HEK293T (cell line): ENCODE measurements at regions not wholly inside any gene's neighbourhood (a gene's known extent, or its start where the extent isn't known, plus 50 kb on each side); places are given as distances from the start of the nearest gene placed in this dataset.

ENCODE experiments used
- CTCF ChIA-PET: fragments of 350-600 bp; formaldehyde crosslinking; extraction: SDS; loops from one replicate; lab custom pipeline; 2021; ENCODE audit warnings: antibody characterized with exemption, inconsistent platforms; lab: Yijun Ruan, JAX
- POLR2A ChIA-PET: fragments of 350-600 bp; formaldehyde crosslinking; extraction: SDS; loops from one replicate; lab custom pipeline; 2020; ENCODE audit warnings: antibody characterized with exemption, inconsistent platforms; lab: Yijun Ruan, JAX
- DNase-seq: peaks from one replicate; pipeline ENCODE4 v3.0.0; 2012; ENCODE audit warnings: mixed read lengths; ENCODE audit errors: extremely low spot score
- ARNT ChIP-seq: fragments of 450-650 bp; IDR thresholded peaks from 2 replicates; pipeline ENCODE4 v1.6.1; 2017; ENCODE audit warnings: mild to moderate bottlenecking
- BHLHE40 ChIP-seq: fragments of 450-650 bp; IDR thresholded peaks from 2 replicates; pipeline ENCODE4 v1.6.1; 2016; ENCODE audit warnings: mild to moderate bottlenecking, moderate library complexity, borderline replicate concordance
- CTBP1 ChIP-seq: fragments of 450-650 bp; IDR thresholded peaks from 2 replicates; pipeline ENCODE4 v1.6.1; 2016; ENCODE audit warnings: borderline replicate concordance
- ELF4 ChIP-seq: fragments of 450-650 bp; IDR thresholded peaks from 2 replicates; pipeline ENCODE4 v1.6.1; 2017; ENCODE audit warnings: antibody characterized with exemption
- FOXA1 ChIP-seq: fragments of 450-650 bp; IDR thresholded peaks from 2 replicates; pipeline ENCODE4 v1.6.1; 2016; ENCODE audit warnings: mild to moderate bottlenecking
- FOXK2 ChIP-seq: fragments of 450-650 bp; IDR thresholded peaks from 2 replicates; pipeline ENCODE4 v1.6.1; 2016; ENCODE audit warnings: mild to moderate bottlenecking
- FOXM1 ChIP-seq: fragments of 450-650 bp; IDR thresholded peaks from 2 replicates; pipeline ENCODE4 v1.6.1; 2017; ENCODE audit warnings: mild to moderate bottlenecking, borderline replicate concordance
- HDGF ChIP-seq: fragments of 450-650 bp; IDR thresholded peaks from 2 replicates; pipeline ENCODE4 v1.6.1; 2017; ENCODE audit warnings: antibody characterized with exemption, borderline replicate concordance
- L3MBTL2 ChIP-seq: fragments of 450-650 bp; conservative IDR thresholded peaks from 2 replicates; pipeline ENCODE4 v1.6.1; 2016; ENCODE audit warnings: mild to moderate bottlenecking
- LEF1 ChIP-seq: fragments of 450-650 bp; IDR thresholded peaks from 2 replicates; pipeline ENCODE4 v1.6.1; 2017; ENCODE audit warnings: mild to moderate bottlenecking, borderline replicate concordance
- NFRKB ChIP-seq: fragments of 450-650 bp; IDR thresholded peaks from 2 replicates; pipeline ENCODE4 v1.6.1; 2016; ENCODE audit warnings: mild to moderate bottlenecking, moderate library complexity
- PKNOX1 ChIP-seq: fragments of 450-650 bp; IDR thresholded peaks from 2 replicates; pipeline ENCODE4 v1.6.1; 2016
- SP1 ChIP-seq: fragments of 450-650 bp; IDR thresholded peaks from 2 replicates; pipeline ENCODE4 v1.6.1; 2017
- SUZ12 ChIP-seq: fragments of 450-650 bp; IDR thresholded peaks from 2 replicates; pipeline ENCODE4 v1.6.1; 2016; ENCODE audit warnings: mild to moderate bottlenecking
- TARDBP ChIP-seq: fragments of 450-650 bp; IDR thresholded peaks from 2 replicates; pipeline ENCODE4 v1.6.1; 2016
- ZNF384 ChIP-seq: fragments of 450-650 bp; IDR thresholded peaks from 2 replicates; pipeline ENCODE4 v1.6.1; 2016

DNA sequence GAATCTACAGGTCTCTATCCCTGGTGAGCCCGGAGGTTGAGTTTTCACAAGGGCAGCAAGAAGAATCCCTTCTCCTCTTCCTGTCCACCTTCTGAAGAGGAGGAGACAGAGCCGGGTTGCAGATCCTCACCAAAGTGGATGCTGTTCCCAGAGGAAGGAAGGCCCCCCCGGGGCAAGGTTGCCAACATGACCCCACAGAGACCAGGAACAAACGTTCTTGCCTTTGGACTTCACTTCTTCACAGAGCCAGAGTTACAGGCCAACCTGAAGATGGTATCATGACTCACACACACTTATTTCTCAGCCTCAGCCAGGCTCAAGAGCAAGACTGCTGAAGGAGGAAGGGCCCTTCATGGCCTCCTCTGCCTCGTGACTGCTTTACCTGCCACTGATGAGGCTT lies 384.3 kb downstream of the CD83 start:
- no peak for TF ChIP-seq ELF4
- no peak for TF ChIP-seq SUZ12
- no peak for TF ChIP-seq FOXA1
- no peak for TF ChIP-seq PKNOX1
- CTCF ChIA-PET: no interaction called here
- DNase-seq: no peak
- POLR2A ChIA-PET: no interaction called here

DNA sequence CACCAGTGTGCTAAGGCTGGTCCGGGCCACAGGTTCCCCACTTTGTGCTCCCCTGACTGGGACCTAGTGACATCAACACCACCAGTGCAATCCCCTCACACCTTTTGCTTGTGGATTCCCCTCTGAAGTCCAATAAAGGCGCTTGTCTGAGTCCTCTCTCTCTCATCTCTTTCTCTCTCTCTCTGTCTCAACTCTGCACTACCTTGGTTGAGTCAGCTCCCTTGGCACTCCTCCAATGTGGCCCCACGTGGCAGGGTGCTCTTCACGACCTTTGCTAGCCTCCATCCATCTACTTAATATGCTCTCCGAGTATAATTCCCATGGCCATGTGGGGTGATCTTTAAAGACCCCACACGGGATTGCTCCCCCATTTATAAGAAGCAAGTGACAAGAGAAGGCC lies 385.0 kb downstream of the CD83 start:
- CTCF ChIA-PET: no interaction called here

GRCh38 chr6:14505401-14505800 lies 387.8 kb downstream of the CD83 start:
- POLR2A ChIA-PET: no interaction called here
- CTCF ChIA-PET: interaction anchor here (0.6 to 0.7 kb wide), 2 partner anchors 260 to 1573 kb away, joined by 3 read pairs; no protein-coding TSS in a partner anchor
- no peak for DNase-seq
- no peak for TF ChIP-seq LEF1
- TF ChIP-seq L3MBTL2: no peak
- TF ChIP-seq ELF4: no peak
- TF ChIP-seq FOXK2: no peak
- no peak for TF ChIP-seq FOXA1
- no peak for TF ChIP-seq SP1
- no peak for TF ChIP-seq TARDBP
- TF ChIP-seq ARNT: no peak
- TF ChIP-seq CTBP1: no peak
- no peak for TF ChIP-seq BHLHE40
- no peak for TF ChIP-seq PKNOX1
- no peak for TF ChIP-seq FOXM1
- no peak for TF ChIP-seq HDGF
- no peak for TF ChIP-seq NFRKB
- no peak for TF ChIP-seq ZNF384
- TF ChIP-seq SUZ12: no peak

More for the DNA sequence above, 385.0 kb downstream of the CD83 start:
- POLR2A ChIA-PET: no interaction called here
- TF ChIP-seq PKNOX1 (no peak), FOXK2 (no peak), L3MBTL2 (no peak), FOXA1 (no peak), SUZ12 (no peak), ZNF384 (no peak), ARNT (no peak), LEF1 (no peak), NFRKB (no peak), TARDBP (no peak), SP1 (no peak)
- no peak for DNase-seq

GRCh38 chr6:14506656-14507246 lies 389.2 kb downstream of the CD83 start:
- CTCF ChIA-PET: no interaction called here
- POLR2A ChIA-PET: no interaction called here
- TF ChIP-seq FOXA1 (no peak), SUZ12 (no peak), ARNT (no peak), TARDBP (no peak), CTBP1 (no peak), FOXM1 (no peak), LEF1 (no peak), FOXK2 (no peak), SP1 (no peak), PKNOX1 (no peak)
- DNase-seq: no peak

GRCh38 chr6:14509120-14509519 lies 391.5 kb downstream of the CD83 start:
- TF ChIP-seq BHLHE40 (no peak), ELF4 (no peak), LEF1 (no peak), FOXK2 (no peak), HDGF (no peak), TARDBP (no peak), FOXA1 (no peak), PKNOX1 (no peak), SUZ12 (no peak), CTBP1 (no peak), L3MBTL2 (no peak), NFRKB (no peak), FOXM1 (no peak), ZNF384 (no peak), ARNT (no peak), SP1 (no peak)
- no peak for DNase-seq
- ChIA-PET POLR2A (no interaction called here), CTCF (no interaction called here)
